NCI-H1105 treated with DMSO at 0.1 percent for 48 hours (cell line): ENCODE measurements at regions not wholly inside any gene's neighbourhood (a gene's known extent, or its start where the extent isn't known, plus 50 kb on each side); places are given as distances from the start of the nearest gene placed in this dataset.
"Not testable (repeated sequence)": the region's sequence is repeated elsewhere in the genome, so short reads cannot be mapped to it uniquely, and the experiment has no call there.

ENCODE experiments used
- DNase-seq: peaks from one replicate; lab custom pipeline; 2025; lab: John Stamatoyannopoulos, UW

- no peak for DNase-seq
Observed at GRCh38 chr20:23299673-23300050, 50.9 kb upstream of the NXT1 start.

GRCh38 chr20:23298926-23299672, 51.5 kb upstream of the NXT1 start:
- DNase-seq: no peak

- DNase-seq: no peak
Observed at GRCh38 chr20:23298155-23298554, 52.4 kb upstream of the NXT1 start.

GRCh38 chr20:23296841-23297701, 53.5 kb upstream of the NXT1 start:
- no peak for DNase-seq

GRCh38 chr20:23295934-23296333, 54.7 kb upstream of the NXT1 start:
- DNase-seq: no peak

- DNase-seq: no peak
Observed at GRCh38 chr20:23294671-23295070, 55.9 kb upstream of the NXT1 start.

GRCh38 chr20:23294166-23294565, 56.4 kb upstream of the NXT1 start:
- DNase-seq: no peak

GRCh38 chr20:23293689-23294088, 56.9 kb upstream of the NXT1 start:
- DNase-seq: no peak

- DNase-seq: not testable (repeated sequence)
Observed at GRCh38 chr20:23292311-23292710, 58.3 kb upstream of the NXT1 start.

- no peak for DNase-seq
Observed at GRCh38 chr20:23291575-23292240, 58.9 kb upstream of the NXT1 start.

GRCh38 chr20:23290761-23291574, 59.6 kb upstream of the NXT1 start:
- DNase-seq: no peak

- DNase-seq: no peak
Observed at GRCh38 chr20:23289724-23290395, 60.7 kb upstream of the NXT1 start.

- no peak for DNase-seq
Observed at GRCh38 chr20:23289249-23289648, 61.3 kb upstream of the NXT1 start.

- DNase-seq: no peak
Observed at GRCh38 chr20:23287354-23288190, 63.0 kb upstream of the NXT1 start.

- no peak for DNase-seq
Observed at GRCh38 chr20:23286346-23286745, 64.2 kb upstream of the NXT1 start.

- no peak for DNase-seq
Observed at GRCh38 chr20:23285536-23285935, 65.1 kb upstream of the NXT1 start.

GRCh38 chr20:23284009-23284408, 66.6 kb upstream of the NXT1 start:
- DNase-seq: no peak

- DNase-seq: no peak
Observed at GRCh38 chr20:23283096-23283850, 67.3 kb upstream of the NXT1 start.

- DNase-seq: no peak
Observed at GRCh38 chr20:23282546-23282945, 68.0 kb upstream of the NXT1 start.

GRCh38 chr20:23282111-23282510, 68.5 kb upstream of the NXT1 start:
- no peak for DNase-seq
